ENCODE measurements at regions not wholly inside any gene's neighbourhood (a gene's known extent, or its start where the extent isn't known, plus 50 kb on each side); places are given as distances from the start of the nearest gene placed in this dataset.

DNA sequence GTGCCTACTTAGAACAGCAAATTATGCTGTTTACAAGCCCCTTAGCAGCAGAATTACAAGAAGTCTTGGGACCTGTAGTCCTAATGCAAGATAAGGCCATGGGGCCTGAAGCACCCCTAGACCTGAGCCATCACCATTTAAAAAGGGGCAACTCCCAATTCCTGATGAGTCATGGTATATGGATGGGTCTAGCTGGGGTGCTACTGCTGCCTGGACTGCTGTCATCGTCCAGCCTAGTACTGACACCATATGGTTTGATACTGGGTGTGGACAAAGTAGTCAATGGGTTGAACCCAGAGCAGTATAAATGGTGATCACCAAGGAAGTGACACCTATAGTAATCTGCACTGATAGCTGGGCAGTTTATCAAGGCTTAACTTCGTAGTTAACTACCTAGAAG is 450.0 kb downstream of the IPMK start:
- H3K36me3 ChIP-seq: no peaks in the 10 kb centered on the region
- H3K4me1 ChIP-seq: no peaks in the 10 kb centered on the region
- no peak overlapping the region for H3K27ac ChIP-seq
- H3K4me3 ChIP-seq: no peak overlapping the region
- DNase-seq (ENCODE audit: low spot score in 2 of 2): no peak
- TF ChIP-seq, protein P1, sequence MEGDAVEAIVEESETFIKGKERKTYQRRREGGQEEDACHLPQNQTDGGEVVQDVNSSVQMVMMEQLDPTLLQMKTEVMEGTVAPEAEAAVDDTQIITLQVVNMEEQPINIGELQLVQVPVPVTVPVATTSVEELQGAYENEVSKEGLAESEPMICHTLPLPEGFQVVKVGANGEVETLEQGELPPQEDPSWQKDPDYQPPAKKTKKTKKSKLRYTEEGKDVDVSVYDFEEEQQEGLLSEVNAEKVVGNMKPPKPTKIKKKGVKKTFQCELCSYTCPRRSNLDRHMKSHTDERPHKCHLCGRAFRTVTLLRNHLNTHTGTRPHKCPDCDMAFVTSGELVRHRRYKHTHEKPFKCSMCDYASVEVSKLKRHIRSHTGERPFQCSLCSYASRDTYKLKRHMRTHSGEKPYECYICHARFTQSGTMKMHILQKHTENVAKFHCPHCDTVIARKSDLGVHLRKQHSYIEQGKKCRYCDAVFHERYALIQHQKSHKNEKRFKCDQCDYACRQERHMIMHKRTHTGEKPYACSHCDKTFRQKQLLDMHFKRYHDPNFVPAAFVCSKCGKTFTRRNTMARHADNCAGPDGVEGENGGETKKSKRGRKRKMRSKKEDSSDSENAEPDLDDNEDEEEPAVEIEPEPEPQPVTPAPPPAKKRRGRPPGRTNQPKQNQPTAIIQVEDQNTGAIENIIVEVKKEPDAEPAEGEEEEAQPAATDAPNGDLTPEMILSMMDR (IDR thresholded peaks at IDR 0.05): no peak
- TF ChIP-seq POLR2A (IDR thresholded peaks at IDR 0.05) (no peak), EP300 (IDR thresholded peaks at IDR 0.05) (no peak)
- no peaks in the 10 kb centered on the region for H3K27me3 ChIP-seq
- H3K9me3 ChIP-seq: no peaks in the 10 kb centered on the region
- 56 to 69% methylated on average over 2 of the region's 2 CpGs for WGBS, 2 donors

DNA sequence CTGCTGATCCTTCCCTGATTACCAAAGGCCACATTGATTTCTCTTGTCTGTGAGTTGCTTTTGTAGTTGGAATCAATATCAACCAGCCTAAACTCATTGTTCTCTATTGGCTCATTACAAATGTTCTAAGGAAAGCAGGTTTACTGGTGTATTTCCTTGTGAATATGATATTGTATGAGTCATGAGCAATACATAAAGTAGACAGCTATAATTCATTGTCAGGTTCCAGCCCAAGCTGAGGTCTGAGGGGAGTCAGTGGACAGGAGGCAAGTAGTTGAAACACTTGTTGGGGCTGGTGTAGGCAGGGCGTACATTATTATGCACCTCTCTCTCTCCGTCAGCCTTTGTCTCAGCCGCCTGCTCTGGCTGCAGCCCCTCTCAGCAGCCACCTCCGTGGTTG is 451.7 kb downstream of the IPMK start:
- no peaks in the 10 kb centered on the region for H3K9me3 ChIP-seq
- H3K4me3 ChIP-seq: no peak overlapping the region
- no peaks in the 10 kb centered on the region for H3K4me1 ChIP-seq
- H3K27me3 ChIP-seq: no peaks in the 10 kb centered on the region
- WGBS, 2 donors: 53 to 79% methylated on average over 4 of the region's 4 CpGs
- H3K27ac ChIP-seq: no peak overlapping the region
- H3K36me3 ChIP-seq: no peaks in the 10 kb centered on the region
- DNase-seq (ENCODE audit: low spot score in 2 of 2): no peak
- TF ChIP-seq EP300 (IDR thresholded peaks at IDR 0.05): no peak
- TF ChIP-seq, protein P1 (IDR thresholded peaks at IDR 0.05): no peak
- no peak for TF ChIP-seq POLR2A (IDR thresholded peaks at IDR 0.05)

DNA sequence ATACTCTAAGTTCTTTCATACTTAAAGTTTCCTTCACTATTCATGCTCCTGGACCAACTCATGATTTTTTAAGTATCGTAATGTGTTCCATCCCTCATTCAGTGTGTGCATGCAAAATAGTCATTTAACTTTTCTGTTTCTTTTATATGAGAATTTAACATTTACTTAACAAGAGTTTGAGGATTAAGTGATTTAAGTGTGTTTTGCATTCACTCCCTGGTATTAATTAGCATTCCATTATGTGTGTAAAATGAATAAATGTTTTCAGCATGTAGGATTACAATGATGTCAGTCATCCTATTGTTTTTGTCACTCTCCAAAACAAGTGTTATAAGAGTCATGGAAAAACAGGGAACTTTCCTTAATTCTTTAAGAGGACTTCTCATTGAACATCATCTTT is 457.7 kb downstream of the IPMK start:
- WGBS, 2 donors: 88 to 91% methylated on average over 1 of the region's 1 CpG
- H3K36me3 ChIP-seq: no peaks in the 10 kb centered on the region
- no peaks in the 10 kb centered on the region for H3K4me1 ChIP-seq
- no peak overlapping the region for H3K4me3 ChIP-seq
- no peaks in the 10 kb centered on the region for H3K27me3 ChIP-seq
- peaks cover 0 to 10% (median 0%) of the 10 kb centered on the region in 4 donors for H3K9me3 ChIP-seq
- H3K27ac ChIP-seq: no peak overlapping the region
- no peak for DNase-seq (ENCODE audit: low spot score in 2 of 2)
- TF ChIP-seq EP300 (IDR thresholded peaks at IDR 0.05) (no peak), POLR2A (IDR thresholded peaks at IDR 0.05) (no peak)
- TF ChIP-seq, protein P1 (IDR thresholded peaks at IDR 0.05): no peak

DNA sequence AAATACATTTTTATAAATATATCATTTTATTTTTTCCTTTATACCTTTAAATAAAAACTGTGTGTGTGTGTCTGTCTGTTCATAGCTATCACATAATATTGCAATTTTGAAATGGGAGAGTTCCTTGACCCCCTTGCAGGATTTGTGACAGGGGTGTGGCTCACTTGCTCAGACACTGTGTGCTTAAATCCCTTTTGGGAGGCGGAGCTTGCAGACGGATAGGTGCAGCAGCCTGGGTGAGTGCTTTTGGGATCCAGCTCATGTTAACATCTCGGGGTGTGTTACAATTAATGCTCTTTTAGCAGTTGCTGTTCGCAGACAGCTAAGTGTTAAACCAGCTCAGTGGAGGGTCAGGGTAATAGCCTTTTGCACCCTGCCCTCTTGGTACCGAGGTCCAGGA is 459.8 kb downstream of the IPMK start:
- DNase-seq (ENCODE audit: low spot score in 2 of 2): no peak
- WGBS, 2 donors: 72 to 75% methylated on average over 5 of the region's 5 CpGs
- Histone ChIP-seq H3K4me3 (no peak overlapping the region), H3K27me3 (no peaks in the 10 kb centered on the region), H3K9me3 (peaks cover 0 to 10% (median 0%) of the 10 kb centered on the region in 4 donors), H3K27ac (no peak overlapping the region), H3K36me3 (no peaks in the 10 kb centered on the region), H3K4me1 (no peaks in the 10 kb centered on the region)
- TF ChIP-seq POLR2A (IDR thresholded peaks at IDR 0.05) (no peak), EP300 (IDR thresholded peaks at IDR 0.05) (no peak)
- TF ChIP-seq, protein P1 (IDR thresholded peaks at IDR 0.05): no peak

DNA sequence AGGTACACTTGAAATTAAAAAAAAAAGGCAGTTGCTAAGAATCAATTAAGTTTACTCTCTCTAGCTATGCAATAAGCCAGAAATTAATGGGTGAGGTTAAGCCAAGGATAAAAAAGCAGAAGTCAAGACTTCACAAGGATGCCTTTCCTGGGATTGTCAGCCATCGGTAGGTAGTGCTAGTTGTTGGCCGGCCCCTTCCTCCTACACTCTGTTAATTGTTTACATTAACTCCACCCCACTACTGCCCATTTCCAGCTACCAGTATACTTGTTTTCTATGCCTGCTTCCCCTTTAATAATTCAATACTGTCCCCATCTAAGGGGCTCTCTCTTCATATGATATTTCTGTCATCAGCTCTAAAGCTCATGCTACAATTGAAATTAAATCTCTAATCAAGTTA is 461.0 kb downstream of the IPMK start:
- no peaks in the 10 kb centered on the region for H3K4me1 ChIP-seq
- no peaks in the 10 kb centered on the region for H3K36me3 ChIP-seq
- peaks cover 0 to 10% (median 0%) of the 10 kb centered on the region in 4 donors for H3K9me3 ChIP-seq
- no peaks in the 10 kb centered on the region for H3K27me3 ChIP-seq
- 70 to 78% methylated on average over 2 of the region's 2 CpGs for WGBS, 2 donors
- TF ChIP-seq, protein P1 (IDR thresholded peaks at IDR 0.05): no peak
- TF ChIP-seq POLR2A (IDR thresholded peaks at IDR 0.05): no peak
- no peak for TF ChIP-seq EP300 (IDR thresholded peaks at IDR 0.05)
- no peak overlapping the region for H3K27ac ChIP-seq
- no peak overlapping the region for H3K4me3 ChIP-seq
- no peak for DNase-seq (ENCODE audit: low spot score in 2 of 2)

All from tibial nerve (tissue), 4 donors.